ENCODE measurements at regions not wholly inside any gene's neighbourhood (a gene's known extent, or its start where the extent isn't known, plus 50 kb on each side); places are given as distances from the start of the nearest gene placed in this dataset.

- TF ChIP-seq CTCF (IDR thresholded peaks at IDR 0.05) = no peak
- no peak for TF ChIP-seq POLR2A (IDR thresholded peaks at IDR 0.05)
These were observed 76.8 kb upstream of the ANKH start for GRCh38 chr5:14948383-14948782.
